HepG2 (cell line): ENCODE measurements at regions not wholly inside any gene's neighbourhood (a gene's known extent, or its start where the extent isn't known, plus 50 kb on each side); places are given as distances from the start of the nearest gene placed in this dataset.

Experiments
- ATAC-seq: fragments of 200-7000 bp; cut with Tn5 transposase; 3 replicates; pipeline ENCODE4 v1.9.1; 2020; ENCODE audit warnings: mild to moderate bottlenecking, moderate library complexity
- BruUV-seq: library from RNA; stranded (reverse); fragments of 400-500 nt; replicated peaks from 2 replicates; lab custom pipeline; 2021; lab: Mats Ljungman, UMichigan
- CTCF ChIA-PET: fragments of 300-600 bp; formaldehyde crosslinking; extraction: SDS; loops from one replicate; lab custom pipeline; 2021; ENCODE audit warnings: low total read pairs, inconsistent platforms, low intra/inter-chr PET ratio; lab: Yijun Ruan, JAX
- POLR2A ChIA-PET: fragments of 350-600 bp; sonication (Branson Sonifier 250); formaldehyde crosslinking; loops from one replicate; lab custom pipeline; 2020; ENCODE audit warnings: antibody characterized with exemption, inconsistent platforms; lab: Yijun Ruan, JAX
- DNase-seq: peaks from one replicate; pipeline ENCODE4 v3.0.0-alpha.2; 2015; ENCODE audit warnings: low spot score
- FAIRE-seq: peaks from 3 replicates; lab custom pipeline; 2011; peaks lifted over from hg19 to GRCh38; lab: Jason Lieb, UNC
- H2AFZ ChIP-seq: one replicate; pipeline ENCODE4 v1.6.1; 2011; ENCODE audit warnings: low read length, inconsistent platforms
- H3K27ac ChIP-seq: fragments of 300-600 bp; 3 replicates; pipeline ENCODE4 v1.8.0; 2011; ENCODE audit warnings: mixed run types, mild to moderate bottlenecking, mixed read lengths, low read length, inconsistent platforms; ENCODE audit not compliant: insufficient read depth; ENCODE audit errors: extremely low read length
- H3K27me3 ChIP-seq, 2 experiments: fragments of 200-600 bp in 1 of 2; 2 replicates in 1 of 2; 3 replicates in 1 of 2; pipeline versions ENCODE4 v1.6.0 to v1.8.0; 2011; ENCODE audit warnings: low read length in 2 of 2, mild to moderate bottlenecking in 2 of 2, moderate library complexity in 2 of 2, inconsistent platforms in 1 of 2; ENCODE audit not compliant: insufficient read depth in 2 of 2, control insufficient read depth in 1 of 2
- H3K36me3 ChIP-seq, 2 experiments: fragments of 200-600 bp in 1 of 2; replicated peaks in 1 of 2; 2 replicates in 1 of 2; 3 replicates in 1 of 2; pipeline versions ENCODE4 v1.5.1 to v1.8.0; 2011; ENCODE audit warnings: low read length in 2 of 2, inconsistent platforms in 1 of 2; ENCODE audit not compliant: insufficient read depth in 2 of 2, control insufficient read depth in 1 of 2
- H3K4me1 ChIP-seq: 2 replicates; pipeline ENCODE4 v1.5.1; 2012; ENCODE audit warnings: low read length, inconsistent platforms; ENCODE audit not compliant: insufficient read depth
- H3K4me2 ChIP-seq: 2 replicates; pipeline ENCODE4 v1.6.0; 2011; ENCODE audit warnings: low read depth, low read length, inconsistent platforms
- H3K4me3 ChIP-seq, 3 experiments: fragments of 200-600 bp in 1 of 3; sonication (generic), shearing (Covaris generic) in 1 of 3; replicated peaks in 1 of 3; 2 replicates each; pipeline ENCODE4 v1.5.1; 2011 to 2016; ENCODE audit warnings: low read length in 3 of 3, inconsistent platforms in 2 of 3, low read depth in 2 of 3, mild to moderate bottlenecking in 2 of 3, control low read depth in 1 of 3, mixed read lengths in 1 of 3; ENCODE audit not compliant: insufficient read depth in 1 of 3
- H3K79me2 ChIP-seq: one replicate; pipeline ENCODE4 v1.6.1; 2011; ENCODE audit warnings: low read length, inconsistent platforms; ENCODE audit not compliant: insufficient read depth
- H3K9ac ChIP-seq: 2 replicates; pipeline ENCODE4 v1.6.0; 2011; ENCODE audit warnings: mild to moderate bottlenecking, low read depth, low read length, inconsistent platforms; ENCODE audit not compliant: insufficient read depth
- H3K9me3 ChIP-seq: 2 replicates; pipeline ENCODE4 v1.5.1; 2012; ENCODE audit warnings: mild to moderate bottlenecking, low read length
- H4K20me1 ChIP-seq: 2 replicates; pipeline ENCODE4 v1.6.0; 2011; ENCODE audit warnings: inconsistent platforms, mild to moderate bottlenecking, low read length, moderate library complexity; ENCODE audit not compliant: insufficient read depth
- CEBPB ChIP-seq: IDR thresholded peaks from 2 replicates; pipeline ENCODE4 v1.6.1; 2011; ENCODE audit warnings: low read depth, low read length, improper control_type of control experiment, borderline replicate concordance
- MAFF ChIP-seq: IDR thresholded peaks from 2 replicates; pipeline ENCODE4 v1.6.1; 2011; ENCODE audit warnings: low read depth, low read length, improper control_type of control experiment
- MAFK ChIP-seq, 2 experiments: IDR thresholded peaks in 1 of 2; conservative IDR thresholded peaks in 1 of 2; 2 replicates each; pipeline ENCODE4 v1.6.1; 2011; ENCODE audit warnings: improper control_type of control experiment in 2 of 2, low read length in 2 of 2
- NFE2L1 ChIP-seq: sonication (generic); formaldehyde crosslinking; IDR thresholded peaks from 2 replicates; pipeline ENCODE4 v1.4.0; 2020; ENCODE audit warnings: missing genetic modification reagents, mild to moderate bottlenecking, borderline replicate concordance
- TP53 ChIP-seq: sonication (generic); formaldehyde crosslinking; conservative IDR thresholded peaks from 2 replicates; pipeline ENCODE4 v1.4.0; 2020; ENCODE audit warnings: missing genetic modification reagents
- ZBTB7A ChIP-seq: sonication (generic); formaldehyde crosslinking; IDR thresholded peaks from 2 replicates; pipeline ENCODE4 v1.8.0; 2022; ENCODE audit warnings: mild to moderate bottlenecking, missing genetic modification reagents
- ZNF329 ChIP-seq: sonication (generic); formaldehyde crosslinking; IDR thresholded peaks from 2 replicates; pipeline ENCODE4 v1.9.0; 2021; ENCODE audit warnings: low read depth, mild to moderate bottlenecking, missing genetic modification reagents
- ZNF816 ChIP-seq: sonication (generic); formaldehyde crosslinking; IDR thresholded peaks from 2 replicates; pipeline ENCODE4 v1.8.0; 2022; ENCODE audit warnings: missing genetic modification reagents, mild to moderate bottlenecking, borderline replicate concordance
- WGBS: methylation state at CpG from one replicate; pipeline ENCODE4 v1.1.6; 2017; ENCODE audit warnings: low lambda C conversion rate; 5-methylcytosine and 5-hydroxymethylcytosine counted together
- in situ Hi-C: cut with HindIII; loops from 2 replicates; pipeline ENCODE4 v1.10.0; 2017; ENCODE audit warnings: low pct_unique_long_range_greater_than_20kb; ENCODE audit not compliant: extremely low pct_ligation_motif_present
- intact Hi-C: fragments of 100-400 bp; cut with micrococcal nuclease; formaldehyde crosslinking; loops from one replicate; pipeline ENCODE4 v1.10.0; 2022; ENCODE audit not compliant: unreplicated experiment

GRCh38 chr1:58983162-58983561 lies 199.3 kb upstream of the JUN start:
- TF ChIP-seq ZNF816 (0 out of 2 replicates have a peak, but pooled peaks have one; percentile 49), CEBPB (peak; percentile 51; the same call in 1 of the 2 replicates), ZNF329 (CRISPR knock-in tag) (no peak), NFE2L1 (no peak)
- CTCF ChIA-PET: no interaction called here
- POLR2A ChIA-PET: no interaction called here
- H2AFZ ChIP-seq: no peak overlapping the region
- no TSS peak for BruUV-seq
- no peak overlapping the region for H3K9ac ChIP-seq
- H3K36me3 ChIP-seq: no peaks in the 10 kb centered on the region
- no peaks in the 10 kb centered on the region for H3K79me2 ChIP-seq
- intact Hi-C loops: no loop called here
- H3K4me3 ChIP-seq: no peak overlapping the region
- H3K27ac ChIP-seq: no peak overlapping the region
- WGBS: 3% methylated on average over 3 of the region's 3 CpGs
- no peaks in the 10 kb centered on the region for H3K9me3 ChIP-seq
- FAIRE-seq (no peak), ATAC-seq (no peak), DNase-seq (no peak)
- no peaks in the 10 kb centered on the region for H4K20me1 ChIP-seq
- no peak overlapping the region for H3K4me2 ChIP-seq
- peaks cover 1 to 3% of the 10 kb centered on the region in 2 experiments; a peak in 1 of 5 replicates for H3K27me3 ChIP-seq
- H3K4me1 ChIP-seq: peaks cover 21% of the 10 kb centered on the region
- in situ Hi-C loops: no loop called here

GRCh38 chr1:58983633-58984245 lies 199.9 kb upstream of the JUN start:
- H3K4me1 ChIP-seq: peaks cover 21% of the 10 kb centered on the region
- in situ Hi-C loops (no loop called here), intact Hi-C loops (no loop called here)
- H3K4me3 ChIP-seq: no peak overlapping the region
- H2AFZ ChIP-seq: no peak overlapping the region
- FAIRE-seq: no peak
- H3K36me3 ChIP-seq: no peaks in the 10 kb centered on the region
- H3K27me3 ChIP-seq: peaks cover 0 to 3% of the 10 kb centered on the region in 2 experiments; a peak in 1 of 5 replicates
- ATAC-seq: no peak
- CTCF ChIA-PET: no interaction called here
- H3K79me2 ChIP-seq: no peaks in the 10 kb centered on the region
- H3K27ac ChIP-seq: no peak overlapping the region
- H3K9ac ChIP-seq: no peak overlapping the region
- 18% methylated on average over 2 of the region's 2 CpGs for WGBS
- TF ChIP-seq ZBTB7A (CRISPR knock-in tag) (no peak), TP53 (CRISPR knock-in tag) (no peak), MAFK (conservative IDR thresholded peaks at IDR 0.05 in 1 of 2, IDR thresholded peaks at IDR 0.05 in 1 of 2; ENCODE audit: low read length in 2 of 2) (peak; percentile 32 to 70; a peak in 3 of 4 replicates), MAFF (peak; percentile 38; the same call in 1 of the 2 replicates)
- TF ChIP-seq, all 625 proteins: peak for 2
- Histone ChIP-seq H3K9me3 (no peaks in the 10 kb centered on the region), H3K4me2 (no peak overlapping the region), H4K20me1 (no peaks in the 10 kb centered on the region)
- POLR2A ChIA-PET: no interaction called here
- DNase-seq: no peak
- no TSS peak for BruUV-seq
